Colonic mucosa (tissue), 4 donors: ENCODE measurements at regions not wholly inside any gene's neighbourhood (a gene's known extent, or its start where the extent isn't known, plus 50 kb on each side); places are given as distances from the start of the nearest gene placed in this dataset.
A peak's percentile ranks its signal among the peaks of the same experiment; 100 is the strongest.

ENCODE experiments used
- DNase-seq: peaks from one replicate; pipeline ENCODE4 v3.0.0-alpha.2; 2020
- H3K27ac ChIP-seq: fragments of 200-600 bp; one replicate; pipeline ENCODE4 v1.8.0; 2021
- H3K27me3 ChIP-seq: fragments of 200-600 bp; one replicate; pipeline ENCODE4 v1.8.0; 2021
- H3K36me3 ChIP-seq: fragments of 200-600 bp; one replicate; pipeline ENCODE4 v1.8.0; 2021
- H3K4me1 ChIP-seq: fragments of 200-600 bp; one replicate; pipeline ENCODE4 v1.8.0; 2021; ENCODE audit warnings: mild to moderate bottlenecking
- H3K4me3 ChIP-seq: fragments of 200-600 bp; one replicate; pipeline ENCODE4 v1.8.0; 2021
- H3K9ac ChIP-seq, 2 donors: one replicate each; pipeline ENCODE4 v1.7.0; 2013; ENCODE audit warnings: control low read depth in 2 of 2, low read depth in 2 of 2, low read length in 2 of 2
- H3K9me3 ChIP-seq: fragments of 200-600 bp; one replicate; pipeline ENCODE4 v1.8.0; 2021
- intact Hi-C: fragments of 100-400 bp; cut with DNase I; formaldehyde crosslinking; loops from one replicate; pipeline ENCODE4 v1.14.1; 2022
- TF ChIP-seq, protein P1 (sequence below): fragments of 200-600 bp; IDR thresholded peaks from one replicate; pipeline ENCODE4 v1.8.0; 2022; ENCODE audit warnings: antibody characterized with exemption, mild to moderate bottlenecking
- donor health status: healthy.
- donor health status: DM: no; HTN: no; CAD: no.
- donor health status: DM: no; HTN: no; CAD: no.

DNA sequence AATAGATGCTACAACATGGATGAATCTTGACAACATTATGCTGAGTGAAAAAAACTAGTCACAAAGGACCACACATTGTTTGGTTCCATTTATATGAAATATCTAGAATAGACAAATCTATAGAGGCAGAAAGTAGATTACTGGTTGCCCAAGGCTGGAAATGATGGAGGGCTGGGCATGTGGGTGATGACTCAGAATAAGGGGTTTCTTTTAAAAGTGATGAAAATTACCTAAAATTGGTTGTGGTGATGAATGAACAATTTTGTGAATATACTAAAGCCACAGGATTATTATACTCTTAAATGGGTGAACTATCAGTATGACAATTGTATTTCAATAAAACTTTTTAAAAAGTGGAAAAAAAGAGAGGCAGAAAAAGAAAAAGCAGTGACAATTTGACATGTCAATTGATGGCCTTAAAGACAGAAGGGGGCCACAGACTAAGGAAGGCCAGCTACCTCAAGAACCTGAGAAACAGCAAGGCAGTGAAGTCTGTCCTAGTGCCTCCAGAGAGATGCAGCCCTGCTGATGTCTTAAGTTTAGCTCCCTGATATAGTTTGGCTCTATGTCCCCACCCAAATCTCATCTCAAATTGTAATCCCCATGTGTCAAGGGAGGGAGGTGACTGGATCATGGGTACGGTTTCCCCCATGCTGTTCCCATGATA is 182.7 kb downstream of the PIK3R1 start:
- H3K9ac ChIP-seq: no peak overlapping the region
- DNase-seq: no peak
- no peaks in the 10 kb centered on the region for H3K9me3 ChIP-seq
- H3K4me1 ChIP-seq: no peaks in the 10 kb centered on the region
- intact Hi-C loops: no loop called here
- no peaks in the 10 kb centered on the region for H3K27me3 ChIP-seq
- TF ChIP-seq, protein P1, sequence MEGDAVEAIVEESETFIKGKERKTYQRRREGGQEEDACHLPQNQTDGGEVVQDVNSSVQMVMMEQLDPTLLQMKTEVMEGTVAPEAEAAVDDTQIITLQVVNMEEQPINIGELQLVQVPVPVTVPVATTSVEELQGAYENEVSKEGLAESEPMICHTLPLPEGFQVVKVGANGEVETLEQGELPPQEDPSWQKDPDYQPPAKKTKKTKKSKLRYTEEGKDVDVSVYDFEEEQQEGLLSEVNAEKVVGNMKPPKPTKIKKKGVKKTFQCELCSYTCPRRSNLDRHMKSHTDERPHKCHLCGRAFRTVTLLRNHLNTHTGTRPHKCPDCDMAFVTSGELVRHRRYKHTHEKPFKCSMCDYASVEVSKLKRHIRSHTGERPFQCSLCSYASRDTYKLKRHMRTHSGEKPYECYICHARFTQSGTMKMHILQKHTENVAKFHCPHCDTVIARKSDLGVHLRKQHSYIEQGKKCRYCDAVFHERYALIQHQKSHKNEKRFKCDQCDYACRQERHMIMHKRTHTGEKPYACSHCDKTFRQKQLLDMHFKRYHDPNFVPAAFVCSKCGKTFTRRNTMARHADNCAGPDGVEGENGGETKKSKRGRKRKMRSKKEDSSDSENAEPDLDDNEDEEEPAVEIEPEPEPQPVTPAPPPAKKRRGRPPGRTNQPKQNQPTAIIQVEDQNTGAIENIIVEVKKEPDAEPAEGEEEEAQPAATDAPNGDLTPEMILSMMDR: no peak
- H3K36me3 ChIP-seq: no peaks in the 10 kb centered on the region
- no peak overlapping the region for H3K27ac ChIP-seq
- H3K4me3 ChIP-seq: no peak overlapping the region

DNA sequence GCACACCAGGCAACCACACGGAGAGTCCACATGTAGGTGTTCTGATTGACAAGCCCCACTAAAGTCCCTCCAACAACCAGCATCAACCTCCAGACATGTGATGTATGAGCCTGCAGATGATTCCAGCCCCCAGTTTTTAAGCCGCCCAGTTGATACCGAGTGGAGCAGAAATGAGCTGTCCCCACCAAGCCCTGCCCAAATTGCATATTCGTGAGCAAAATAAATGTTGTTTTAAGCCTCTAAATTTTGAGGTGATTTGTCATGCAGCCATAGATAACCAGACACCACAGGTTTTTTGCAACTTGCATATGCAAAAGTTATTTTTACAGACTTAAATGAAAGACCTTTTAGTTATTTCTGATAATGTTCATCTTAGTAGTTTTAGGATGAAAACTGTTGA is 187.7 kb downstream of the PIK3R1 start:
- Histone ChIP-seq H3K36me3 (no peaks in the 10 kb centered on the region), H3K9ac (no peak overlapping the region), H3K27me3 (no peaks in the 10 kb centered on the region), H3K9me3 (no peaks in the 10 kb centered on the region), H3K4me1 (peaks cover 6% of the 10 kb centered on the region), H3K27ac (no peak overlapping the region), H3K4me3 (no peak overlapping the region)
- DNase-seq: no peak
- intact Hi-C loops: no loop called here
- TF ChIP-seq, protein P1: no peak

DNA sequence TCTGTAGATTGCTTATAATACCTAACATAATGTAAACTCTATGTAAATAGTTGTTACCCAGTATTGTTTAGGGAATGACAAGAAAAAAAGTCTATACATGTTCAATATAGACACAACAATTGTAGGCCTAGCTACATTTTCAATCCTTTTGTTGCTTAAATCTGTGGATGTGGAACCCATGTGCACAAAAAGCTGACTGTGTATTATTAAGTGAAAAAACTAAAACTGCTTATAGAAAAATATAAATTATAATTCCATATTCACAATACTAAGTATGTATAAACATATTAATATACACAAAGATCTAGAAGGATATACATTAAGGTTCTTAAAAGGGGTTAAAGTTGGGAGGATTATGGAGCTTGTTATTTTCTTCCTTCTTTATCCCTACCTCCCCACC is 188.7 kb downstream of the PIK3R1 start:
- Histone ChIP-seq H3K9ac (no peak overlapping the region), H3K9me3 (no peaks in the 10 kb centered on the region), H3K4me3 (no peak overlapping the region), H3K4me1 (peaks cover 6% of the 10 kb centered on the region), H3K36me3 (no peaks in the 10 kb centered on the region), H3K27ac (peak overlapping the region; percentile 67), H3K27me3 (no peaks in the 10 kb centered on the region)
- intact Hi-C loops: no loop called here
- DNase-seq: no peak
- TF ChIP-seq, protein P1: no peak

DNA sequence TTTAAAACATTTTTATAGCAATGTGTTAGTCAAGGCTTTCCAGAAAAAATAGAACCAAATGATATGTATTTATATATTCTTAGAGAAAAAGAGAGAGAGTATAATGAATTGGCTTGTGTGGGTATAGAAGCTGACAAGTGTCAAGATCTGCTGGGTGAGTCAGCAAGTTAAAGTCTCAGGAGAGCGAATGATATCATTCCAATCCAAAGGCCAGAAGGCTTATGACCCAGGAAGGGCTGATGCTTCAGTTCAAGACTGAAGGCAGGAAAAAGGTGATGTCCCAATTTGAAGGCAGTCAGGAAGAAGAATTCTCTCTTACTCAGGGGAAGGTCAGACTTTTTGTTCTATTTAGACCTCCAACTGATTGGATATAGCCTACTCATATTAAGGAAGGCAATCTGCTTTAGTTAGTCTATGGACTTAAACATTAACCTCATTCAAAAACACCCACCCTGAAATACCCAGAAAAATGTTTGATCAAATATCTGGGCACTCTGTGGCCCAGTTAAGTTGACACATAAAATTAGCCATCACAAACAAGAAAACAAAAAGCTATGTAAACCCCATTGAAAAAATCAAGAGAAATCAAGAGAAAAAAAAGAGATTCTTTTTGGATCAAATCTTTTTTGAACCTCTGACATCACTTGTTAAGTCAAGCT is 189.6 kb downstream of the PIK3R1 start:
- DNase-seq: peak; percentile 55

DNA sequence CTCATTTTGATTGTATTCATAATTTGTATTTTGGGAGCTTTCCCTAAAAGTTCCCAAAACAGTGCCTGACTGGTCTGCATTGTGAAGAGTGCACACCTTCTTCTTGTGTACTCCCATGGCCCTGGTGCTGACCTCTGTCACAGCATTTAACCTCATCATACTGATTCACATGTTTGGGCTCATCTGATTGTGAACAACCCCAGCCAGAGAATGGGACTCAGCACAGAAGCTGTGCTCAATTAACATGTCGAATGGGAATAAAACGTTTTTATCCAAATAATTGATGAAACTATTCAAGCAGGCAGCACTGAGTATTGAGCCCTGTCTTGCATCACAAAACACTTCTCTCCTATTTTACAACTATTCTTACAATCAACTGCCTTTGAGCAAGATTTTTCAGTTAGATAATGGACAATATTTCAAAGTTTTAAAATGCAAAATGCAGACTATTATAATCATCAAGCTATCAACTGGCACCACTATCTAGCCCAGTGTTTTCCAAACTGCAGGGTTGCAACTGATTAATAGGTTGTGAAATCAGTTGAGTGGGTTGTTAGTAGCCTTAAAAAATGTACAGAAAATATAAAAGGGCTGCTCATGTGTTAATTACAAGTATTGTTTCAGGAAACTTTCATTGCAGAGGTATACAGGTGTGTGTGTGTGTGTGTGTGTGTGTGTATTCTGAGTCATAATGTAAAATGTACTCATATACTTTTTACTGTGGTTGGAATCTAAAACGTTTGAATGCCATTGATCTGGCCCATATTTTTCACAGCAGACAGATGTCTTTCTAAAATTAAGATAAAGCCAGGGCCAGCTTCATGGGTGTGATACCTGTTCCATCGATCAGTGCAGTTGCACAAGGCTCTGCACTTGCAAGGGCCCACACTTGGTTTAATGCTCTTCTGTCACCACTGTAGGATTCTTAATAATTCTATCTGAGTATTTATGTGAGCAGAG is 190.5 kb downstream of the PIK3R1 start:
- peaks cover 6% of the 10 kb centered on the region for H3K4me1 ChIP-seq
- no peaks in the 10 kb centered on the region for H3K27me3 ChIP-seq
- no peaks in the 10 kb centered on the region for H3K36me3 ChIP-seq
- H3K4me3 ChIP-seq: no peak overlapping the region
- TF ChIP-seq, protein P1: no peak
- peak overlapping the region; percentile 67 for H3K27ac ChIP-seq
- no peaks in the 10 kb centered on the region for H3K9me3 ChIP-seq
- peak; percentile 48 for DNase-seq
- H3K9ac ChIP-seq: peak overlapping the region in 1 of 2 donors; percentile 53
- intact Hi-C loops: no loop called here

More for the DNA sequence above, 189.6 kb downstream of the PIK3R1 start:
- TF ChIP-seq, protein P1: no peak
- H3K27me3 ChIP-seq: no peaks in the 10 kb centered on the region
- H3K36me3 ChIP-seq: no peaks in the 10 kb centered on the region
- H3K9me3 ChIP-seq: no peaks in the 10 kb centered on the region
- no peak overlapping the region for H3K4me3 ChIP-seq
- intact Hi-C loops: no loop called here
- H3K27ac ChIP-seq: peak overlapping the region; percentile 67
- H3K9ac ChIP-seq: no peak overlapping the region
- H3K4me1 ChIP-seq: peaks cover 6% of the 10 kb centered on the region
